NCI-H526 (cell line): ENCODE measurements at regions not wholly inside any gene's neighbourhood (a gene's known extent, or its start where the extent isn't known, plus 50 kb on each side); places are given as distances from the start of the nearest gene placed in this dataset.
"Not testable (repeated sequence)": the region's sequence is repeated elsewhere in the genome, so short reads cannot be mapped to it uniquely, and the experiment has no call there.

Source experiments
- DNase-seq, 2 experiments: peaks; one replicate each; lab custom pipeline; 2025; lab: John Stamatoyannopoulos, UW

DNA sequence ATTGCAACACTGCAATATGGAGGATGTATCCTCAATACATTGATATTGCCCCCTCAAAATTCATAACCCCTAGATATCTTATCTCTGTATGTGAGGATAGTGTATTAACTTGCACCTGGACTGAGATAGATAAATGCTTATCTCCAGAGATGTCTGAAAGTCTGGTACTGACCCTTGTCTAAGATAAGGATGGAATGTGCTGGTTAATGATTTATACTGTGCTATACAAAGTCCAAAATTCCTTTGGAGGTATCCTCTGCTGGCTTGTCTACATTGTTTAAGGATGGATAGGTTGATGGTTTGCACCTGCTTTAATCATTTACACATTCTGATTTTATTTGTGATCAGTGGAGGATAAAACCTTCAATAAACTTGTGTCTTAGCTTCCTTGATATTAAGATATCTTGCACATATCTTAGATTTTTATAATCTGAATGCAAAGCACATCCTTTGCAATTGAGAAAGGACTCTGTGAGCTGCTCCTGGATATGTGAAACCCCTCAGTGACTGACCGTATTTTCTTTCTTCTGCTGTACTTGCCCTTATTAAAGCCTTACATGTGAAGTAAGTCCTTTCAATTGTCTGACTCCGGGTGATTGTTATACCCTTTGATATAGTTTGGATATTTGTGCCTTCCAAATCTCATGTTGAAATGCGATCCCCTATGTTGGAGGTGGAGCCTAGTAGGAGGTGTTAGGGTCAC, 430.3 kb upstream of the MAOA start:
- DNase-seq: no peak

DNA sequence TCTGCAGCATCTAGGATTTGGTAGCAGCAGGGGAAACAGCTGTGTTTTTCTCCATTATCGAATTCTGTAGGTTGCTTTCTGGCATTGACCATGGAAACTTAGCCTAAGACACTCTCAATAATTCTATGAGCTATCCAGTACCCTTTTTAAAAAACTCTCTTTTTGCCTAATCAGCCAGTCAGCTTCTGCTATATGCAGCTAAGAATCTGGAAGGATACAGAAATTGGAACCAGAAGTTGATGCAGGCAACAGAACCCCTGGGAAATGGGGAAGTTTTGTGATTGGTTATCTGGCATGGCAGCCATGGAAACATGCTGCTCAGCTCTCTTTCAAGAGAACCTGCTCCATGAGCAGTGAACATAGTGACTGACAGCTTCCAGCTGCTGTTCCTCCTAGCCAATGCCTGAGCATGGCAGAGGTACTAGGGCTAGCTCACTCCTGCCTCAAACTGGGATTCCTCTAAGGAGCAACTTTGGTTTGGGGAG, 417.6 kb upstream of the MAOA start:
- DNase-seq: no peak

GRCh38 chrX:43239356-43239755, 416.7 kb upstream of the MAOA start:
- no peak for DNase-seq

DNA sequence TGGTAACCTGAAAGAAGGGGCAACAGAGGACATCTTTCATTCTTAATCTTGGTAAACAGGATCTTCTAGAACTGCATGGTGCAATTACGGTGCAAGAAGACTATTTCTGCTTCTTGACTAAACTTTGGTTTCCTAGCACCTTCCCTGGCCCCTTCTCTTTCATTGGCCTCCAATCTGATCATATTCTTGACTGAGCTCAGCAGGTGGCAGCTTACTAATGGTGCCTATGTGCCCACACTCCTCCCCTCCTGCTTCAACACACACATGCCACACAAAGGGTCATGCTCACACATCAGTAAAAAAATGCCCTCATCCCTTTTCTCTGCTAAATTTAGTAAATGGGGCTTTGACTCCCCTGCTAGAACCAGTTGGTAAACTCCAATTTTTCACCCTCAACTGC, 400.5 kb upstream of the MAOA start:
- DNase-seq: no peak

DNA sequence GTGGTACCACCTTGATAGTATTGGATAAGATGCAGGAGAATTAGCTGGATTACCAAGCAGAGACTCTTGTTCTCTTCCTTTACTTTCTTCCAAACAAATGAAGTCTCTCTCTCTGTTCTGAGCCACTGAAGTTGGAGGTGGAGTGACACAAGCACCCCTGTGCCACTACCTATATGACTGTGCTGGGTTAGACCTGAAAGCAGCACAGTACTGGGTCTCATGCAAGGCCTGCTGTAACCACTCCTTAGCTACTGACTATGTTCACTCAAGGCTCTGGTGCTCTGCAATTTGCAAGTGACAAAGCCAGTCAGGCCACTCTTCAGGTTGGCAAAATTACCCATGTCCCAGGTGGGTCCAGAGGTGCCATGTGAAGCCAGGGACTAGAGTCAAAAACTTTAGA, 389.6 kb upstream of the MAOA start:
- no peak for DNase-seq

GRCh38 chrX:43267652-43268051, 388.4 kb upstream of the MAOA start:
- DNase-seq: no peak

DNA sequence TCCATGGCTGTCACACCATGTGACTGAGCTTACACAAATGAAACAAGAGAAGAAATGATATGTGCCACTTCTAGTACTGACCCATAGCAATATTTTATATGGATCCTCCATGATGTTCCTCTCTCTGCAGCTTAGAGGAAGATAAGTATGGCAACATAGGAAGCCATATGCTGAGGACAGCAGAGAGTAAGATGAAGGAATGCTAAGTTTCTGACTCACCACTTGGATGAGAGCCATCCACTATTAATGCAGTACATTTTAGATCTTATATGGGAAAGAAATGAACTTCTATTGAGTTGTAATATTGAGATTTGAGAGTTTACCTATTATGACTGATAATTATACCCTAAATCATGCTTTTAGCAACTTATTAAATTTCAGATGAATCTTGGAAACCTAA, 386.9 kb upstream of the MAOA start:
- DNase-seq: no peak

GRCh38 chrX:43277879-43278278, 378.2 kb upstream of the MAOA start:
- no peak for DNase-seq

DNA sequence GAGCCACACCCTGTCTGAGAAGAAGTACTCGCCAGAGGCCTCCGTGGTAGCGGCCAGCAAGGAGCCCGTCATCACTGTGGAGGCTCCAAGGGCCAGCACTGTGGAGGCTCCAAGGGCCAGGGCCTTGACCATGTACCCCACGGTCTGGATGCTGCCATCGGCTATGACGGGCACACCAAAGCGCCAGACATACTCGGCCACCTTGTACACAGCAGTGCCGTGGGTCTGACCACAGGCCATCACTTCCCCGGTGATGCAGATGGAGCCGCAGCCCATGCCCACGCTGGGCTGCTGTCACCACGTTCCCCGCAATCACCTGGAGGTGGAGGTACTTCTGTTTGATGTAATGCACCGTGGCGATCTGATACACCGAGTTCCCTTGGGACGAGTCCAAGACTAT, 377.7 kb upstream of the MAOA start:
- no peak for DNase-seq

GRCh38 chrX:43279341-43279808, 376.7 kb upstream of the MAOA start:
- DNase-seq: no peak

GRCh38 chrX:43283187-43283586, 372.9 kb upstream of the MAOA start:
- DNase-seq: no peak

DNA sequence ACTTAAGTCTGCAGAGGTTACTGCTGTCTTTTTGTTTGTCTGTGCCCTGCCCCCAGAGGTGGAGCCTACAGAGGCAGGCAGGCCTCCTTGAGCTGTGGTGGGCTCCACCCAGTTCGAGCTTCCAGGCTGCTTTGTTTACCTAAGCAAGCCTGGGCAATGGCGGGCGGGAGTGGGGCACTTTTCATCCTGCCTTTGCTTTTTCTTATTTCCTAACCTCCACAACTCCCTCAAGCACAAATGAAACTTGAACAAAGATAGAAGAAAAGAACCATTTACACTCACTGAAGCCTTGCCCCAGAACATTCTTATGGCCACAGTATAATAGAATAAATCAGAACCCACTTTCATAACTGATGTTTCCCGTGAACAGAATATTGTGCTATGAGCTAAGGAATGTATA, 344.5 kb upstream of the MAOA start:
- not testable (repeated sequence) for DNase-seq

- no peak for DNase-seq
These were observed 343.1 kb upstream of the MAOA start for GRCh38 chrX:43313035-43313434.

- DNase-seq: no peak
These were observed 341.6 kb upstream of the MAOA start for GRCh38 chrX:43314525-43314924.

- DNase-seq: no peak
These were observed 340.5 kb upstream of the MAOA start for GRCh38 chrX:43315622-43316021.

GRCh38 chrX:43316146-43316545, 340.0 kb upstream of the MAOA start:
- DNase-seq: no peak

DNA sequence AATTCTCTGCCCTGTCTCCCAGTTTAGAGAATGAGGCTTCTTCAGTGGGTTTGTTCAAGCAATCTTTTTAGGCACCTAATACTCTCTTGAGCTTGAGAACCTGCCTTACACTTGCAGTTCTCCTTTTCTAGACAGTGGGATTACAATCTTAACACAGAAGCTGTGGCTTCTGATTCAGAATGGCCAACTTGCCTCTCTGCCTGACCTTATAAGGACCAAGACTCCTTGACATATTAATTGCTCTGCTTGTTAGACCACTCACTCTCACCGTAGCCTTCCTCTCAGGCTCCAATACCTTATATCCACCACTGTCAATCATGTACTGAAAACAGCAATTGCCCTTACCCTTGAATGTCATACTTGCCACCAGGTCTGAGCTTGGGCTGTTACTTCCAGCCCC, 338.7 kb upstream of the MAOA start:
- DNase-seq: no peak

GRCh38 chrX:43328358-43328946, 327.6 kb upstream of the MAOA start:
- no peak for DNase-seq

- no peak for DNase-seq
These were observed 322.6 kb upstream of the MAOA start for GRCh38 chrX:43333543-43333942.

DNA sequence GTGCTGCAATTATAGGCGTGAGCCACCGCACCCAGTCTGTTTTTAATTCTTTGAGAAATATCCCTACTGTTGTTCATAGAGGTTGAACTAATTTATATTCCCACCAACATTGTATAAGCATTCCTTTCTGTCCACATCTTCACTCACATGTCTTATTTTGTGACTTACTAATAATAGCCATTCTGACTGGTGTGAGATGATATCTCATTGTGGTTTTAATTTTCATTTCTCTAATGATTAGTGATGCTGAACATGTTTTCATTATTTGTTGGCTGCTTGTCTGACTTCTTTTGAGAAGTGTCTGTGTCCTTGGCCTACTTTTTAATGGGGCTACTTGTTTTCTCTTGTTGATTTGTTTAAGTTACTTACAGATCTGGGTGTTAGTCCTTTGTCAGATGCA, 310.9 kb upstream of the MAOA start:
- no peak for DNase-seq

GRCh38 chrX:43349363-43349762, 306.7 kb upstream of the MAOA start:
- DNase-seq: peak in 1 of 2 experiments; percentile 40

- DNase-seq: no peak
These were observed 305.2 kb upstream of the MAOA start for GRCh38 chrX:43350935-43351334.

GRCh38 chrX:43357741-43358140, 298.4 kb upstream of the MAOA start:
- DNase-seq: no peak

DNA sequence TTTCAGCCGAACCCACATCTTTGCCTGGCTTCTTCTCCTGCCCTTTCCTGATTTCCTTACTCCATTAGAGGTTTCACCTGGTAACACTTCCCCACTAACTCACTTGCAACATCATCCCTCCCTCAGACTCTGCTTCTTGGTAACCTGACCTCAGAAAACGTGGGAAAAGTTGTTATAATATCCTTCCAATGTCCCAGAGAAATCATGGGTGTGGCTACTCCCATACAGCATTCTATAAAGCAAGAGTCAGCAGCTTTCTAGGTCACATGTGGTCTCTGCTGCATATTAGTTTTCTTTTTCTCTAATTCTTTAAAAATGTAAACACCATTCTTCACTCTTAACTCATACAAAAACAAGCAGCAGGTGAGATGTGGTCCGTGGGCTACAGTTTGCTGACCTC, 283.1 kb upstream of the MAOA start:
- no peak for DNase-seq
